Hematopoietic multipotent progenitor cell (in vitro differentiated cells): ENCODE measurements at regions not wholly inside any gene's neighbourhood (a gene's known extent, or its start where the extent isn't known, plus 50 kb on each side); places are given as distances from the start of the nearest gene placed in this dataset.

ENCODE experiments used
- DNase-seq, 3 donors: peaks; one replicate each; pipeline ENCODE4 v3.0.0-alpha.2; 2011 to 2015; ENCODE audit warnings: low read depth in 2 of 3, low spot score in 2 of 3

DNA sequence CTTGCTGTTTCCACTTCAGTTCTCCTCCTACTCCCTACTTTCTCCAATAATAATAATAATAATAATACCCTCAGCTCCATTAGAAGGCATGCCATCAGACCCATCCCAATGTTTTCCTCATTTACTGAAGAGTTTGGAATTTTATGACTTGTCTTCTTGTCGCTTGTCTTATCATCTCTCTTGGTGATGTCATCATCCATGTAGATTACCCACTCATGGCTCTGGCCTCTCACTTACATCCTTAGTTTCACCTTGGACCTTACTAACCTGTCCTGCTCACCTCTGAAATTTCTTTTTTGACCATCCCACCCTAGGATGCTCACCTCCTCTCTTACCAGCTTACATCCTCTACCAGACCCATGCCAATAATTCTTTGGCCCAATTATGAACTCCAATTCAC is 329.3 kb downstream of the ACTL7B start:
- no peak for DNase-seq

DNA sequence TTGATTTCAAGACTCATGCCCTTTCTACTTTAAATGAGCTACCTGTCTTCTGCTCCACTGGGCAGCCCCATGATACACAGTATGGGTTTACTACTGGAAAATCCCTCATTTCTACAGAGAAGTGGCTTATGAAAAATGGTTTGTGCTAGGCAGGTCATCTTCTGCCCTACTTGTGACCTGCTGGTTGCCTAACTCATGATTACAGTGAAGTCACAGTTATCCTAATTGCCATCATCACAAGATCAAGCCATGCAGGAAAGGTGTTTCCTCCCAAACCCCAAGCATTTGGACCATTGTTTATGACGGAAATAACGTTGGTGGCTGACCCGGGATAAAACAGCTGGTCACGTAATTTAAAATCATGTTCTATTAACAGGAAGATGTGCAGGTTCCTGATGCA is 330.6 kb downstream of the ACTL7B start:
- DNase-seq: no peak

DNA sequence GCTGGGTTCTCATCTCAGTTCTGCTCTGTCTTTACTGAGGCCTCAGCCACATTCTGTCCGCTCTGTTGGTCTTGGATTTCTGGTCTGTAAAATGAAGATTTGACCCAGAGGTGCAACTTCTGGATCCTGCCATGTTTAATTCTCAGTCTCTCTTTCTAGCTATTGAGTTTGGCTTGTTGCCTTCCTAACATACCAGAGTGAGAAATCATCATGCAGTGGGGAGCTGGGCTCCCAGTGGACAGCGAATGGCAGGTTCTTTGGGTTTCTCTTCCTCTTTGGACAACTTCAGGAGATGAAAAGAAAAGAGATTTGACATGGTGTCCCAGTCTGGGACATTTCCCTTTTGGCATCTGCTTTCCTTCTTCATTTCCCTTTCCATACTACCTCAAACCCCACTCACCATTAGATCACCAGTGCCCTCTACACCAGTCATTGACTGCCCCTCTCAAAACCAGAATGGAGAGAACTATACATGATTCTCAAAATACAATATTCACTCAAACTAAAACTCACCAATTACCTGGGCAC is 334.7 kb downstream of the ACTL7B start:
- DNase-seq: no peak

DNA sequence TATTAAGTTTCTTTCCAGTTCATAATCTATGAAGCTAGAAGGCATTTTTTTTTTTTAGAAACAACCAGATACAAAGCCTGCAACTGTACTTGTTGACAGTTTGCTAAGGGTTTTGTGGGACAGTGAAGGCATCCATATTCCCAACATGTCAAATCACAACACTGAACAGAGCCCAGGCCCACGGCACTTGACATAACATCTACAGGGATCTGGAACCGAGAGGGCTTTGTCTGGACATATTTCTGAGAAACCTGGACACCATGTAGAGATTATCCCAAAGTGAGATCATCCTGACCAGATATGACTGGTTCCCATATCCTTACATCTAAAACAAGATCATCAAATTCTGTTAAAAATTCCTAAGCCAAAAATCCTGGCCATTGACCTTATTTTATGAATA is 336.3 kb downstream of the ACTL7B start:
- DNase-seq: no peak

DNA sequence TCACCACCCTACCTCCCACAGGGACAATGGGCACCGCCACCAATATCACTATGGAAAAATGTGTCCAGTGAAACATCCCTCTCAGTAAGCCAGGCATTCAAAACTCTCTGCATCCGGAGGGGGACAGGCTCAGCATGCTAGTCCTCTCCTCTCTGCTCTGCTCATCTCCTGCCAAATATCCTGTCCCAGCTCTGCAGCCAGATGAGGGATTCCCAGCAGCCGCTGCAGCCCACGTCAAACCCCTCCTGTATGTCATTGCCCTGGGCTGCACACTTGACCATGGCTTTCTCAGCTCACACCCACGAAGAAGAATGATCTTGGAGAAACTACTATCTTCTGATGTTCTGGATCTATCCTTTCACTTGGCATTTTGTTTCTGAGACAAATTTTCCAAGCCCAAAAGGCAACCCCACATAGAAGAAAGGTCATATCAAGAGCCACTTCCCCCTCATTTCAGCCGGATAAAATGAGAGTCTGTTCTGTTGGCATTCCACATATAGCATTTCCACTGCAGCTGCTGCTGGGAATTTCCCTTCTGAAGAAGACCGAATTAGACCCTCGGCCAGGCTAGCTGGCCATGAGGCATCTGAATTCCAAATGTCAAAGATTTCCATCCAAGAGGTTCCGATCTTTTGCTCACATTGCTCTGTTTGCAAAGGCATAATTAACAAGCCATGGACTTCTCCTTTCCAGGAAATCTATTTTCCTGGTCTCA is 338.0 kb downstream of the ACTL7B start:
- DNase-seq: no peak

DNA sequence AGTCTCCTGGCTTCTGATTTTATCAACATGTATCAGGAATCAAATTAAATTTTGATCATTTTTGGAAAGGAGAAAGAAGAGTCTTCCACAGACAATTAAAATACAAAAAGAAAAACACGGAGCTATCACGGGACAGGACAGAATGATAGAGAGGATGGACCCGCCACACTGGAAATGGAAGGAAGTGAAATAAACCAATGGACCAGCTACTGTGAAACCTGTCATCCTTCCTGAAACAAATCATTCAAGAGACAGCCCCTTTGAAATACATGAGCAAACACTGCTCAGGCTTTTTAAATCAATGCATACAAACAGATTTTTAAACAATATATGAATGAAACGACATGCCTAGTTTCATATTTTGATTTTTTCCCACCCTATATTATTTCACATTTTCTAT is 339.4 kb downstream of the ACTL7B start:
- no peak for DNase-seq

DNA sequence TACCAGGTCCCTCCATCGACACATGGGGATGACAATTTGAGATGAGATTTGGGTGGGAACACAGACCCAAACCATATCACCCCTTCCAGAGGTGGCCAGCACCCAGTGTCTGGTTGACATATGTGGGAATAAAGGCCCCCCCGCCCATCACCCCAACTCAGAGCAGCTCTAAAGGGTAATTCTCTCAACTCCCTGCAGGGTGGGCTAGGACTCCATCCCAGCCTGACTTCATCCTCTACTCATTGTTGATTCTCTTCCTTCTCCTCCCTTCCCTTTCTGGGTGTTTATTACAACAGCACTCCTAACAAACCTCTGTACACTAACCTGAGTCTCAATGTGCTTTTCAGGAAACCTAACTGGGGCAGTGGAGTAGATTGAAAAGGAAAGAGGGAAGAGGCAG is 339.9 kb downstream of the ACTL7B start:
- DNase-seq: no peak

DNA sequence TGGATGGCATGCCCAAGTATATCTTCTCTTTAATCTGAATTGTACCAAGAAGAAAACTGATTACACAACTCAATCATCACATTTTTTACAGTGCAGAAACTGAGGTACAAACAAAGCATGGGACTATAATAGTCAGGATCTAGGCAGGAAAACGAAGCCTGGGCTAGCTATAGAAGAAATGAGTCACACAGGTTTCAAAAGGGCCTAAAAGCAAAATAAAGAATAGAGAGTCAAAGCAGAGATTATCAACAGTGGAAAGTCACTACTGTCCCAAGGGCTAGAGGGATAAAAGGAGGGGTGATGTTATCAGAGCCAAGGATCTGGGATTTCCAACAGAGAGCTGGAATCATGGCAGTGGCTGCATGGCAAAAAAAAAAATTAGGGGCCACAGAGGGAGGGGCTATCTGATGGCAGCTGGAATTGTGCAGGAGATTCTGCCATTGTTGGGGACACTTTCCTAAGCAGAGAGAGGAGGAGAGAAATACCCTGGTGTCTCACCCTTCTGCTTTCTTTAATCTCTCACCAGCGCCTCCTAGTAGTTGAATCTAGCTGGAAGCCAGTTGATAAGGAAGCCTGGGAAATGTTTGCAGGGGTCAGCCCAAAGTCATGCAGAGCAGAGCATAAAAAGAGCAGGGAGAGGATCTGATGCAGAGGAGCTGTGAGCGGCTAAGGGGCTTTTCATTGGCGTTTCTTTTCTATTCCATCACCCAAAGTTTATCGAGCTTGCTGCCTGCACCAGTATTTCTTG is 343.2 kb downstream of the ACTL7B start:
- no peak for DNase-seq

DNA sequence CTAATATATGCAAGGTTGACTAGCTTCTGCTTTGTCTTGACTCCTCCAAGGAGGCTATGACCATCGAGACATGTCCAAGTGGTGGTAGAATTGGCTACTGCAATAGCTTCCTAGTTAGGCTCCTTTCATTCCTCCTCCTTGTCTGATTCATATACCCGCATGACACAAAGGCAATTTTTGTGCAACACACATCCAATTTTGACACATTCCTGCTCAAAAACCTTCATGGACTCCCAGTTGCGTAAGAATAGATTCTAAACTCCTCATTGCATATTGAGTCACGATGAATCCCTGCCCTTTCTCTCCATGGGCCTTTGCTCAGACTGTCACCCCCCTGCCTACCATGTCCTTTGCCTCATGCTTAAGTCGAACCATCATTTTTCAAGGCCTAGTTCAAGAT is 344.5 kb downstream of the ACTL7B start:
- DNase-seq: no peak

DNA sequence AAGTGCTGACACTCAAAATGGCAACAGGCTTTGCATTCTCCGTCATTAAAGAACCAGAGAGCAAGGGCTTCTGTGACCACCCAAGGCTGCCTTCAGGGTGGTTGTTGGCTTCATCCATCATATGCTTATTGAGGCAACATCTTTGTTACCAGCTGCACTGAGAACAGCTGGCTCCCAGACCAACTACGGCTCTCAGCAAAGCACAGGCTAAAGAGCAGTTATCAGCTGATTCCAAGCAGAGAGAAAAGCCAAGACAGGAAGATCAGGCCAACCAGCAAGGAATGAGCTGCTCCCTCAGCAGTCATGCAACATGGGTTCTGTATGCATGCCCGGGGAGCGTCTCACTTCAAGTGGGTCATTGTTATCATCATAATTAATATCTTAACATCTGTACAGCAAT is 358.9 kb downstream of the ACTL7B start:
- DNase-seq: no peak

DNA sequence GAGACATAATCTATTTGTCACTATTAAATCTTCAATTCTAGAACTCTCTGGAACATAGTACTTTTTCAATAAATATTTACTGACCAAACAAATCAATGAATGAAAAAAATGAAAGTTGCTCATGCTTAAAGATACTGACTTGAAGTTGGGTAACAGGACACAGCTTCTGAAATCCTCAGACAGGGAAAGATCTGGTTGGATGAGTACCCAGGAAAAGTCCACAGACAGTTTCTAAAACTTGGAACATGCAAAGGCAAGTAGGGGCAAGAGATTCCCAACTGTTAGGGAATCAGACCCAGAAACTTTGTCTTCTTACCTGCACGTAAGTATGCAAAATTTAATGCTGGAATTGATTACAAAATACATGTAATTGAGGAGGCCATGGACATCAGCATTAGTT is 366.2 kb downstream of the ACTL7B start:
- DNase-seq: no peak

DNA sequence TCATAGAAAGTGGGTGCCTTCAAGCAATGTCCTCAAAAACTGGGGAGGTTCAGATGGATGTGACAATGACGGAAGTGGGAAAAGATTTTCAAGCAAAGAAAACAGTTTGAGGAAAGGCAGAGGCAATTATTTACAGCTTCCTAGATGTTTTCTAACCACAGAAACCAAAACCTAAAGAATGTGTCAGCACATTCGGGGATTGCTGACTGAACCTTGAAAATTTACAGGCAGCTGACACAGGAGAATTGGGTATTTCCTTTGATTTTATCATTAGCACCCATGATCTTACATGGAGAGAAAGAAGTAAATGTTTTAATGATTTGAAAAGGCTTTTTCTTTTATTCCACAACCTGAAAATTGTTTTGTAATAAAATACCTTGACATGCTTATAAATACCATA is 369.0 kb downstream of the ACTL7B start:
- peak in 2 of 3 donors; percentile 18 to 49 for DNase-seq

DNA sequence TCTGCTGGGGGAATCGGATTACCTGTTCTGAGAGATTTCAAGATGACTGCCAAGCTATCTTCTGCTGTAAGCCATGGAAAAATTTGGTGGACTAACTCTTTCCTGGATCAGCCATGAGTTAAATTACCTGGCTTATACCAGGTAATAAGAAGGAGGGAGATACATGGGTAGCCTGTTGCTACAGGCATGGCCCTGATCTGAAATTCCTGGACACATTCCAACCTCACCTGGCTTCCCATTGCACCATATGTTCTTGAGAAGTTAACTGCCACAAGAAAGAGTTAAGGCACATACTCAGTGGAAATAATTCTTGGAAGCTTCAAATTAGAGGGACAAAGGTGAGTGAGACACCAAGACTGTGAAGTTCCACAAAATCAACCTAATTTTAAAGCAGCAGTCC is 371.3 kb downstream of the ACTL7B start:
- DNase-seq: no peak

DNA sequence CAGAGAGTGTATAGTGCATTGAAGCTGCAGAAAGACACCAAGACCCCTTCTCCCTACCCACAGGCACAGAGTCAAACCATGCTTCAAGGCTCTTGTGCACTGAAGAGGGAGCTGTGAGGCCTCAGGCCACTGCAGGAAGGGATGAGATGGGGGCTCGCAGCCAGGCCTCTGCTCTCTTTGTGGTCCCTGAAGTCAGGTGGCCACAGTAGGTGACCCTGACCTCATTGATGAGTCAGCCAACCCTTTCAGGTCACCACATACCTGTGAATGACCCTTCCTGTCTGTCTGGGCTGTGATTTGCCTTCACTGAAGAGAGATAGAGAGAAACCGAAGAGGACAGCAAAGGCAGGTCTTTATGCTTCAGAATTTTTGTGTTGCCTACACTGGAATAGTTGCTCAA is 372.1 kb downstream of the ACTL7B start:
- DNase-seq: no peak

DNA sequence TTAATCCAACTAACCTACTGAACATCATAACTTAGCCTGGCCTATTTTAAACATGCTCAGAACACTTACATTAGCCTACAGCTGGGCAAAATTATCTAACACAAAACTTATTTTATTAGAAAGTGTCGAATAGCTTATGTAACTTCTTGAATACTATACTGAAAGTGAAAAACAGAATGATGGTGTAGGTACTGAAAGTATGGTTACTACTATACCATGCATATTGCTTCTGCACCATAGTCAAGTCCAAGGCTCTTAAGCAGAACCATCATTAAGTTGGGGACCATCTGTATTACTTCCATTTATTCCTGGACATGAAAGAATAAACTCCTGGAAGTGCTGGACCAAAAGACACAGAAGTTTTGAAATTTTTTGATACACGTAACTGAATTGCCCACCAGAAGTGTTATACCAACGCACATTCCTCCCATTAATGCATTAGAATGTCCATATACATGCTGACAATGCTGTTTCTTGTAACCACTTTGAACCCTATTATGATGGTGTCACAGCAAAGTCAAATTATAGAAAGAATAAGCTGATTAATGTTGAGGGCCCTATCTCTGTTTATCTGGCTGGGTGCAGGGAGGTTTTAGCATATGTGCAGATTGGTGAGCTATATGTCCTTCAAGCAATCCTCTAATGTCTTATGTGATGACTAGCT is 375.7 kb downstream of the ACTL7B start:
- no peak for DNase-seq

DNA sequence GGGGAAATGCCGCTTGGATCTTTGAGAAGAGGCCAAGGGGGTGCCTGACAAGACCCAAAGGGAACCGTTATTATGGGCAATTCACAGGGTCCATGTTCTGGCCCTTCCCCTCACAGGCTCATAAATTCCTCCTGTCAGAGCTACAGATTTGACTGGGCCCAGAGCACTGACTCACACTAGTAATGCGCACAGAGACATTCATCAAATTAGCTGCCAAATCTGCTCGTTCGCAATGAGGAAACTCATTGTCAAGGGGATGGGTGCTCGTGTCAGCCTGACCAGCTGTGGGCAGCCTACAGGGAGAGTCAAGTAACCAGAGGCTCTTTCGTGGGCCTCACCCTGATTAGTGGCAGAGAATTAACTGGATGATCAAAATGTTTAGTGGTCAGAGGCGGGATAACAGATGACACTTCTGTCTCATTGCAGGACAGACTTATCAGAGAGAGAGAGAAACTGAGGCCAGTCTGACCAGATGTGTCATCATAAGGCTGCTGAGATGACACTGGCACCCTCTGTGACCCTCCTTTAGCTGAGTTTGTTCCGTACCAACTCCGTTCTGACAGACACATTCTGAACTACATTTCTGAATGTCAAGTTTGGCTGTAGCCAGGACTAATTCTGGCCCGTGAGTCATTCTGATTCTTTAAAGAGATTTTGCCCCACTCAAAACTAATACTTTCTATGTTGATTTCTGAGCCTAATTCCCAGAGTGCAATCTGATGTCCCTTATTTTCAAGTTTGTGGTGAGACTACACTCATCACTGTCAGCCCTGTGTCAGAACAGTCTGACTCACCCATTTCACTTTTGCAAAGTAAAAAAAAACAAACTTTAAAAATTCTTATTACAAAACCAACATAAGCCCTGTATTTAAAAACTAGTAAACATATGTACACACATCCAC is 377.1 kb downstream of the ACTL7B start:
- DNase-seq: peak in 1 of 3 donors; percentile 24

DNA sequence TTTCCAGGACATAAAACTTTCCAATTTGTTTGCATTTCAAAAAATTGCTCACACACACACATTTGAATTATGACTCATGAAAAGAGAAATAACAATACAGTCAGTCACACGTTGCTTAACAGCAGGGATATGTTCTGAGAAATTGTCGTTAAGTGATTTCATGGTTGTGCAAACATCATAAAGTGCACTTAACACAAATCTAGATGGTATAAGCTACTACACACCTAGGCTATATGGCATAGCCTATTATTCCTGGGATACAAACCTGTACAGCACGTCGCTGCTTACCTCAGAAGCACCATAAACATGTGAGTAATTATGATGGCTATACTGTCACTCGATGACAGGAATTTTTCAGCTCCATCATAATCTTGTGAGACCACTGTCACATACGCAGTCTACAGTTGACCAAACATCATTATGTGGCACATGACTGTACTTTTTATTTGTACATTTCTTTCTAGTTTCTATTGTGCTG is 378.2 kb downstream of the ACTL7B start:
- DNase-seq: no peak

DNA sequence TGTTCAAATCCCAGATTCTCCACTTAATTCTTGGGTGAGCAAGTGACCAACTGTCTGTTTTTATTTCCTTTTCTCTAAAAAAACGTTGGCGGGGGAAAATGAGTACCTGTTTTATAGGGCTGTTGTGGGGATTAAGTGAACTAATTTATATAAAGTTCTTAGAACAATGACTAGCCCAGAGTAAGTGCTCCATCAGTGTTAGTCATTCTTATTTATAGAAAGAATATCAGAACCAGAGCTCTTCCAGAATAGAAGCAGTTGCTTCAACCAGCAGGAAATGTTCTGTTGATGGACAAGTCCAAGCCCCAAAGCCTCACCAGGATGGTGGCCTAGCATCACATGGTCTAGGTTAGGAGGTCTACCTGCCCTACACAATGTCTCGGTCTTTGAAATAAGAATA is 379.2 kb downstream of the ACTL7B start:
- no peak for DNase-seq

DNA sequence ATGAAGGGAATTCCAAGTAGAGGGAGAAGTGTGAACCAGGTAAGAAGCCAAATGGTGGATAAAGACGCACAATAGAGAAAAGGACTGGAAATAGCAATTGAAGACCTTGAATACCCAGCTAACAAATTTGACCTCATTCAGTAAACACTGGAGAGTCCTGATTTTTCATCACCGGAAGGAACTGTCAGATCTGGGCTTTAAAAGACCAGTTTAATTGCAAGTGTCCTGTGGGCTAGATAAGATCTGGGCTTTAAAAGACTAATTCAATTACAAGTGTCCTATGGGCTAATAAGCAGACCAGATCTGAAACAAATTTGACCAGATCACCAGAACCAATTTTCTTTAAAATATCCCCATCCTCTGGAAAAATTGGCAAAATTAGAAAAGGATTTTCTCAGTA is 380.0 kb downstream of the ACTL7B start:
- DNase-seq: no peak

DNA sequence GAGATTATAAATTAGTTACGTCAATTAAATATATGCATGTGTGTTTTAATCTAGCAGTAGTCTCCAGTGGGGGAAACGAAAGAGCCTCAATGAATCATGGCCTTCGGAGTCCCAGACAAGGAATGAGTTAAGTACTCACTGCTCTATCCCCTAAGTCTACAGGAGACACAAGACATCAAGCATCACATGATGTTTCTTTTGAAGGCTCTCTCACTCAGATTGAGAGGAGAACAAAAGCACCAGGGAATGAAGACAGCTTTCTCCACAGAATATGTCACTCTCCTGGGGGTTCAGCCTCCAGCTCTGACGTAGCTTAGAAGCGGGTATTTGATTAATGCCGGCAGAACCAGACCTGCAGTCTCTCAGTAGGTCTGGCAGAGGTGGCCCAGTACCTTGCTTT is 381.4 kb downstream of the ACTL7B start:
- no peak for DNase-seq
